Endothelial cell of umbilical vein (primary cell): ENCODE measurements at regions not wholly inside any gene's neighbourhood (a gene's known extent, or its start where the extent isn't known, plus 50 kb on each side); places are given as distances from the start of the nearest gene placed in this dataset.

ENCODE experiments used
- BruUV-seq: library from RNA; stranded (reverse); fragments of 400-500 nt; replicated peaks from 2 replicates; lab custom pipeline; 2021; lab: Mats Ljungman, UMichigan
- CTCF ChIA-PET: fragments of 300-600, 350-600 bp; sonication (Branson Sonifier 250); formaldehyde crosslinking; loops from one replicate; lab custom pipeline; 2021; ENCODE audit warnings: antibody characterized with exemption, inconsistent platforms; lab: Charles Lee
- POLR2A ChIA-PET: fragments of 300-600, 350-600 bp; sonication (Branson Sonifier 250); formaldehyde crosslinking; loops from one replicate; lab custom pipeline; 2021; ENCODE audit warnings: antibody characterized with exemption, inconsistent platforms; lab: Charles Lee
- DNase-seq: peaks from one replicate; pipeline ENCODE4 v3.0.0-alpha.2; 2011; ENCODE audit warnings: low read depth, low spot score
- FAIRE-seq: peaks from 2 replicates; lab custom pipeline; 2011; peaks lifted over from hg19 to GRCh38; lab: Jason Lieb, UNC
- H2AFZ ChIP-seq: 2 replicates; pipeline ENCODE4 v1.6.0; 2012; ENCODE audit warnings: low read depth, low read length, control low read depth, inconsistent platforms
- H3K27ac ChIP-seq: 2 replicates; pipeline ENCODE4 v1.5.1; 2011; ENCODE audit warnings: low read depth, mild to moderate bottlenecking, control low read depth, low read length, moderate library complexity; ENCODE audit not compliant: insufficient read depth
- H3K27me3 ChIP-seq, 2 experiments: 2 replicates each; pipeline versions ENCODE4 v1.6.0 to v1.6.1; 2011; ENCODE audit warnings: low read length in 2 of 2, mixed read lengths in 1 of 2; ENCODE audit not compliant: control insufficient read depth in 2 of 2, insufficient read depth in 2 of 2
- H3K36me3 ChIP-seq, 2 experiments: 2 replicates in 1 of 2; 3 replicates in 1 of 2; pipeline ENCODE4 v1.5.1; 2011; ENCODE audit warnings: low read length in 2 of 2, mild to moderate bottlenecking in 1 of 2, moderate library complexity in 1 of 2; ENCODE audit not compliant: control insufficient read depth in 2 of 2, insufficient read depth in 2 of 2; ENCODE audit errors: extremely low read depth in 1 of 2
- H3K4me1 ChIP-seq: 3 replicates; pipeline ENCODE4 v1.5.1; 2011; ENCODE audit warnings: mild to moderate bottlenecking, low read length; ENCODE audit not compliant: control insufficient read depth, insufficient read depth; ENCODE audit errors: extremely low read depth
- H3K4me2 ChIP-seq: 2 replicates; pipeline ENCODE4 v1.6.1; 2011; ENCODE audit warnings: low read length, control low read depth, mixed read lengths; ENCODE audit not compliant: insufficient read depth
- H3K4me3 ChIP-seq, 3 experiments: fragments of 200-600 bp in 1 of 3; sonication (generic), shearing (Covaris generic) in 1 of 3; replicated peaks in 1 of 3; 2 replicates each; pipeline ENCODE4 v1.5.1; 2011 to 2016; ENCODE audit warnings: control low read depth in 3 of 3, low read length in 3 of 3, mild to moderate bottlenecking in 2 of 3, inconsistent platforms in 1 of 3, low read depth in 1 of 3, moderate library complexity in 1 of 3; ENCODE audit not compliant: insufficient read depth in 1 of 3
- H3K79me2 ChIP-seq: 2 replicates; pipeline ENCODE4 v1.6.0; 2012; ENCODE audit warnings: low read length, inconsistent platforms; ENCODE audit not compliant: control insufficient read depth, insufficient read depth
- H3K9ac ChIP-seq: replicated peaks from 2 replicates; pipeline ENCODE3; 2011; ENCODE audit warnings: low read length, control low read depth; ENCODE audit not compliant: insufficient read depth; ENCODE audit errors: extremely low read depth
- H3K9me1 ChIP-seq: replicated peaks from 3 replicates; pipeline ENCODE4 v1.6.0; 2011; ENCODE audit warnings: mild to moderate bottlenecking, low read length; ENCODE audit not compliant: control insufficient read depth, insufficient read depth; ENCODE audit errors: extremely low read depth
- H3K9me3 ChIP-seq: replicated peaks from 2 replicates; pipeline ENCODE4 v1.5.1; 2012; ENCODE audit warnings: low read length, inconsistent platforms; ENCODE audit not compliant: control insufficient read depth, insufficient read depth
- H4K20me1 ChIP-seq: replicated peaks from 2 replicates; pipeline ENCODE3; 2011; ENCODE audit warnings: mild to moderate bottlenecking, low read length; ENCODE audit not compliant: control insufficient read depth, insufficient read depth; ENCODE audit errors: extremely low read depth
- EZH2 ChIP-seq: IDR thresholded peaks from 2 replicates; pipeline ENCODE4 v1.6.1; 2012; ENCODE audit warnings: borderline replicate concordance, low read depth, mild to moderate bottlenecking, moderate library complexity, low read length, inconsistent platforms; ENCODE audit not compliant: severe bottlenecking
- FOS ChIP-seq: IDR thresholded peaks from 2 replicates; pipeline ENCODE4 v1.6.1; 2011; ENCODE audit warnings: mild to moderate bottlenecking, low read length, moderate library complexity, borderline replicate concordance; ENCODE audit not compliant: insufficient read depth
- GATA2 ChIP-seq: IDR thresholded peaks from 2 replicates; pipeline ENCODE4 v1.7.0; 2011; ENCODE audit warnings: low read depth, mild to moderate bottlenecking, moderate library complexity, mixed read lengths, low read length; ENCODE audit not compliant: insufficient read length, insufficient read depth
- JUN ChIP-seq: IDR thresholded peaks from 2 replicates; pipeline ENCODE4 v1.6.1; 2011; ENCODE audit warnings: borderline replicate concordance, low read depth; ENCODE audit not compliant: insufficient read length, insufficient read depth
- MYC ChIP-seq: IDR thresholded peaks from one replicate; pipeline ENCODE4 v1.6.1; 2011; ENCODE audit warnings: mild to moderate bottlenecking, low read depth, low read length
- POLR2A ChIP-seq: IDR thresholded peaks from 2 replicates; pipeline ENCODE4 v1.6.1; 2012; ENCODE audit warnings: low read depth, mild to moderate bottlenecking, control low read depth, low read length
- POLR2AphosphoS5 ChIP-seq: IDR thresholded peaks from 2 replicates; pipeline ENCODE4 v1.6.1; 2012; ENCODE audit warnings: low read depth, mild to moderate bottlenecking, control low read depth, low read length, moderate library complexity; ENCODE audit not compliant: insufficient read depth
- dilution Hi-C: fragments of 300-500 bp; cut with MboI; formaldehyde crosslinking; loops from one replicate; pipeline ENCODE4 v1.15.0; 2019; ENCODE audit warnings: low sequenced_read_pairs; ENCODE audit not compliant: extremely low pct_ligation_motif_present
- intact Hi-C: fragments of 100-400 bp; cut with micrococcal nuclease; formaldehyde crosslinking; loops from one replicate; pipeline ENCODE4 v1.10.0; 2022
- TF ChIP-seq, protein P1 (sequence below), 2 donors: IDR thresholded peaks; 1 replicate in 1 of 2; 2 replicates in 1 of 2; pipeline ENCODE4 v1.5.1; 2011; ENCODE audit warnings: low read length in 2 of 2, mild to moderate bottlenecking in 2 of 2, moderate library complexity in 2 of 2, control low read depth in 1 of 2, inconsistent platforms in 1 of 2, low read depth in 1 of 2; ENCODE audit not compliant: insufficient read depth in 1 of 2; ENCODE audit errors: extremely low read depth in 1 of 2
- TF ChIP-seq, protein P2 (sequence below): IDR thresholded peaks from 2 replicates; pipeline ENCODE4 v1.6.1; 2011; ENCODE audit not compliant: insufficient read depth, insufficient read length

DNA sequence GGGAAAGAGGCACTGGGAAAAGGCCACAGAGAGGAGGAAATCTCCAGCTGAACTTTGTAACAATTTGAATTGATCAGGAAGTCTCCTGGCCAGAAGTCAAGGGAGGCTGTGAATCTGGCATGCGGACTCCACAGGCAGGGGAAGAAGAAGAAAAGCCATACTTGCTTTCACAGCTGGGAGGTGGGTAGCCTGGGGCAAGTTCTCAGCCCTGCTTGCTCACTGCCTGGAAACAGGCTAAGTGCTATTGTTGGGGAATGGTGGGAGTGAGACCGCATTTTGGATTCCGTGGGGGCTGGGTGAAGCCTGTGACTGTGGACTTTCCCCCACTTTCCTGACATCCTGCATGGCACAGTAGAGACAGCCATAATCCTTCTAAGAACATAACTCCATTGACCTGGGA is 168.8 kb upstream of the CD96 start:
- ChIA-PET CTCF (no interaction called here), POLR2A (no interaction called here)
- Histone ChIP-seq H3K4me2 (no peak overlapping the region), H4K20me1 (no peaks in the 10 kb centered on the region), H3K4me1 (no peaks in the 10 kb centered on the region), H3K9me3 (peaks cover 2% of the 10 kb centered on the region), H3K9me1 (no peaks in the 10 kb centered on the region), H3K27ac (no peak overlapping the region), H3K27me3 (no peaks in the 10 kb centered on the region), H3K36me3 (no peaks in the 10 kb centered on the region), H3K4me3 (no peak overlapping the region), H2AFZ (no peak overlapping the region), H3K9ac (no peak overlapping the region), H3K79me2 (no peaks in the 10 kb centered on the region)
- no peak for FAIRE-seq
- dilution Hi-C loops, result no loop called here
- intact Hi-C loops, result no loop called here
- BruUV-seq, result no TSS peak
- no peak for DNase-seq
- TF ChIP-seq POLR2AphosphoS5, result no peak
- TF ChIP-seq MYC, result no peak
- TF ChIP-seq, protein P1, sequence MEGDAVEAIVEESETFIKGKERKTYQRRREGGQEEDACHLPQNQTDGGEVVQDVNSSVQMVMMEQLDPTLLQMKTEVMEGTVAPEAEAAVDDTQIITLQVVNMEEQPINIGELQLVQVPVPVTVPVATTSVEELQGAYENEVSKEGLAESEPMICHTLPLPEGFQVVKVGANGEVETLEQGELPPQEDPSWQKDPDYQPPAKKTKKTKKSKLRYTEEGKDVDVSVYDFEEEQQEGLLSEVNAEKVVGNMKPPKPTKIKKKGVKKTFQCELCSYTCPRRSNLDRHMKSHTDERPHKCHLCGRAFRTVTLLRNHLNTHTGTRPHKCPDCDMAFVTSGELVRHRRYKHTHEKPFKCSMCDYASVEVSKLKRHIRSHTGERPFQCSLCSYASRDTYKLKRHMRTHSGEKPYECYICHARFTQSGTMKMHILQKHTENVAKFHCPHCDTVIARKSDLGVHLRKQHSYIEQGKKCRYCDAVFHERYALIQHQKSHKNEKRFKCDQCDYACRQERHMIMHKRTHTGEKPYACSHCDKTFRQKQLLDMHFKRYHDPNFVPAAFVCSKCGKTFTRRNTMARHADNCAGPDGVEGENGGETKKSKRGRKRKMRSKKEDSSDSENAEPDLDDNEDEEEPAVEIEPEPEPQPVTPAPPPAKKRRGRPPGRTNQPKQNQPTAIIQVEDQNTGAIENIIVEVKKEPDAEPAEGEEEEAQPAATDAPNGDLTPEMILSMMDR (IDR thresholded peaks at IDR 0.05; ENCODE audit: extremely low read depth in 1 of 2, insufficient read depth in 1 of 2, low read depth in 1 of 2, low read length in 2 of 2), result no peak
- no peak for TF ChIP-seq GATA2
- no peak for TF ChIP-seq EZH2

DNA sequence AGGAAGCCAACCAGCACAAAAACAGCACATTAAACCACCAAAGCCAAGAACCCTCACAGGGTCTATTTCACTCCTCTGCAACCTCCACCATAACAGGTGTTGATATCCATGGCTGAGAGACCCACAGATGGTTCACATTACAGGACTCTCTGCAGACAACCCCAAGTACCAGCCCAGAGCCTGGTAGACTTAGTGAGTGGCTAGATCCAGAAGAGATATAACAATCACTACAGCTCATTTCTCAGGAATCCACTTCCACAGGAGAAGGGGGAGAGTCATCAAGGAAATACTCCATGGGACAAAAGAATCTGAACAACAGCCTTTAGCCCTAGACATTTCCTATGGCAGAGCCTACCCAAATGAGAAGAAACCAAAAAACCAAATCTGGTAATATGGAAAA is 168.1 kb upstream of the CD96 start:
- Histone ChIP-seq H3K36me3 (no peaks in the 10 kb centered on the region), H3K9me1 (no peaks in the 10 kb centered on the region), H3K9ac (no peak overlapping the region), H3K27ac (no peak overlapping the region), H3K4me1 (no peaks in the 10 kb centered on the region), H3K4me2 (no peak overlapping the region), H3K79me2 (no peaks in the 10 kb centered on the region), H3K4me3 (no peak overlapping the region), H2AFZ (no peak overlapping the region), H4K20me1 (no peaks in the 10 kb centered on the region), H3K27me3 (no peaks in the 10 kb centered on the region), H3K9me3 (peaks cover 2% of the 10 kb centered on the region)
- BruUV-seq, result no TSS peak
- dilution Hi-C loops (no loop called here), intact Hi-C loops (no loop called here)
- DNase-seq, result no peak
- TF ChIP-seq POLR2A (no peak), JUN (no peak), MYC (no peak), EZH2 (no peak), POLR2AphosphoS5 (no peak), FOS (no peak), GATA2 (no peak)
- TF ChIP-seq, protein P1 (IDR thresholded peaks at IDR 0.05; ENCODE audit: extremely low read depth in 1 of 2, insufficient read depth in 1 of 2, low read depth in 1 of 2, low read length in 2 of 2), result no peak
- TF ChIP-seq, protein P2, sequence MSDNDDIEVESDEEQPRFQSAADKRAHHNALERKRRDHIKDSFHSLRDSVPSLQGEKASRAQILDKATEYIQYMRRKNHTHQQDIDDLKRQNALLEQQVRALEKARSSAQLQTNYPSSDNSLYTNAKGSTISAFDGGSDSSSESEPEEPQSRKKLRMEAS, result no peak
- CTCF ChIA-PET, result no interaction called here
- POLR2A ChIA-PET, result no interaction called here
- FAIRE-seq, result no peak
